ENCODE measurements at regions not wholly inside any gene's neighbourhood (a gene's known extent, or its start where the extent isn't known, plus 50 kb on each side); places are given as distances from the start of the nearest gene placed in this dataset.
A peak's percentile ranks its signal among the peaks of the same experiment; 100 is the strongest.
"Not testable (repeated sequence)": the region's sequence is repeated elsewhere in the genome, so short reads cannot be mapped to it uniquely, and the experiment has no call there.

DNA sequence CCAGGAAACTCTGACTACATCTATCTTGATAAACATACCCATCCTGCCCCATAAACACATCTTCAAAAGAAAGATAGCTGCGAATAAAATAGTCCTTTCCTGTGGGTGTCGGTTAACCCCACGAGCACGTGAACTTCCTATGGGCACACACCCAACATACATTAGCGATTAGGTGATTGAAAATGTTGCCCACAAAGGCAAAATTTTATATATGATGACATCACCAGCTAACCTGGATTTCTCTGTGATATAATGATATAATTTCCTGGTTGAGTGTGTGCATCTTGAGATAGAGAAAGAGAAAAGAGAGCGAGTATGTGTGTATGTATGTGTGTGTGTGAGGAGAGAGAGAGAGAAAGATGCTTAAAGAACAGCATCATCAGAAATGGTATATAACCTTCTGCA lies 296.1 kb downstream of the PTPRC start:
- peak in 2 of 14 donors; percentile 32 to 63 for DNase-seq

DNA sequence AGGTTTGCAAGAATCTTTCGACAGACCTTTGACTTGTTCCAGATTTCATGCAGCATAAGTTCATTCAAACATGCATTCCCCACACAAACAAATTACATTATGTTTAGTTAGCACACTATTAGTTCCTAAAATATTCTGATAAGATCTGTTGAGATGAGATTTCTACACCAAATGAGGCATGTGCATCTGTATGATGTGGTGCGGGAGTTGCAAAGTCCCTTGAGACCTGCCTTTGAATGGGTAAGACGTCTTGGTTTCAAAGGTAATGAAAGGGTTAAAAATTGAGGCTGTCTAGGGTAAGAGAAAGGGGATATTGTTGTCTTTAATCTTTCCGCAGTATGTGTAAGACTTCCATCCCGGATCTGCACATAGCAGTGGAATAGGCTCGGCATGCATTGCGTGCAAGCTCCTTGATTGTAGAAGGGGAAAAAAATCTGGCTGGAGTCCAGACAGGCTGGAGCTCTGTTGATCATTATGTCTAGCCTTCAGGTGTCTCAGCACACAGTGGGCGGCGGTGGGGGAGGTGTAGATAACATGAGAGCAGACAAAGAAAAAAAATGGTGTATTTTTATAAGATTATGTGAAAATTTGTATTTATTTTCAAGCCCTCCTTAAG lies 296.6 kb downstream of the PTPRC start:
- peak in 12 of 14 donors; percentile 10 to 91 (median 38) for DNase-seq

DNA sequence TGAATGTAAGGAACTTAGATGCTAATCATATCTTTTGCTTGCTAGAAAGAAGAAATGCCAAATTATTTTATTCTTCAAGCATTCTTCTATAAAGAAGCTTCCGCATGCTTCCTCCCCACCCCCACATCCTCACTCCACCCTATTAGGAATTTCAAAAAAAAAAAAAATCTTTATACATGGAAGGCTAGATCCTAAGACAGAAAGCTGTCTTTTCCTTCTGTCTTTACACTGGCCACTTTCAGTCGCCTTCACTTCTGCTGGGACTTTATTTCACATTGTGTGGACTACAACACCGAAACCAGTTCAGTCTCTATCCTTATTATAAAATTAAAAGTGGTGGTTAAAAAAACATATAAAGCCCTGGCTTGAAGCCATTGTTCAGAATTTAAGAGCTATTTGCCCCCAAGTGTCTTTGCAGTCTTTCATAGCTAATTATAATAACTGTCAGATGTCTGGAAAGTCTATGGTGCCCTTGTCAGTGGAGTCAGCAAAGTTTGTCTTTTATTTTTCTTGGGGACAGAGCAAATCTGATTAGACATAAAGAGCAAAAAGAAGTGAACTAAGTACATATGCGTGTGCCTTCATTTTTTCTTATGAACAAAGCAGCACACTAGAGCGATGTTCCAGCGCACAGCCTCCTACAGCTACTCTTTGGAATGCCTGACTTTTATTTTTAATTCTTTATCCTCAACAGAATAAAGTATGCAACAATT lies 297.7 kb downstream of the PTPRC start:
- peak in 1 of 14 donors; percentile 69 for DNase-seq

- DNase-seq: peak in 12 of 14 donors; percentile 27 to 94 (median 64)
Observed at GRCh38 chr1:198937231-198938031, 298.6 kb downstream of the PTPRC start.

DNA sequence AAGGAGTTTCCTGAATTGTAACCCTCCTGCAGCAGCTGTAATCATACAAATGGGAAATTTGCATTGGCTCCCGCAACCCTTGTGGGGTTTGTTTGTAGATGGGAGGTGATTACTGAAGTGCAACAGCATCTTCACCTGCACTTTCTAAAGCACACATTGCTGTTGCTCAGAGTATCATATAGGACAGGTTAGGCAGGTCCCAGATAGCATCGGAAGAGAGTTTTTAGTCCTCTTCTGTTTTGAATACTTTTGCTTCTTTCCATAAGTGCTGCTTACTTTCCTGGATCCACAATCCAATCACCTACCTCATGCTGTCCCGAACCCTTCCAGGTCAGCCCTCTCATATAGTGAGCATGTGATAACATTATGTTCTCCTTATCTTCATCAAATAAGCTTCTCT lies 300.4 kb downstream of the PTPRC start:
- DNase-seq: no peak

DNA sequence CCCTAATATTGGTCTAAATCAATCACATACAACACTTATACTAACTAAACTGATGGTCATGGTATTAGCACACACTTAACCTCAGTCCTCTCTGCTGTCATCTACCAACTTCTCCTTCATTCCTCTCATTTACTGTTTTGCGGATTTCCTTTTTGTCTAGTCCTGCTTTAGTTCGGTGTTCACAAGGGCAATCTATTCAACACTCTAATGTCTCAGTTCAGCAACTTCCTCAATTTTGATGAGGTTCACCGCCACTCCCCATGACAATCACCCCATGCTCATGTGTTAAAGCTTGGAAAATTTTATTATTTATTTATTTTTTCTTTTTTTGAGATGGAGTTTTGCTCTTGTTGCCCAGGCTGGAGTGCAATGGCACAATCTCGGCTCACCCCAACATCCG lies 301.1 kb downstream of the PTPRC start:
- no peak for DNase-seq

DNA sequence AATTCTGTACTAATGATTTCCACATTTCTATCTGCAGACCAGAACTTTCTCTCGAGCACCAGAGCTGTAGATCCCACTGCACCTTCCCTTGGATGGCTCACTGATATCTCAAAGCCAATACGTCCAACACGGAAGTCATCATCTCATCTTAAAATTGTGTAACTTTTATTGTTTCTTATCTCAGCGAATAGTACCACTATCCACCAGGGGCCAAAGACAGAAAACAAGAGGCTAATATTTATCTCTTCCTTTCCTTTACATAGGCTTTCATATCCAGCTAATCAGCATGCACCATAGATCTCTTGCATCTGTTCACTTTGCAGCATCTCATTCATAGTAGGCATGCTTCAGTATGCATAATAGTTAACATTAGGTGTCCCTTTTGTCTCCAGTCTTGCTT lies 303.6 kb downstream of the PTPRC start:
- DNase-seq: no peak

DNA sequence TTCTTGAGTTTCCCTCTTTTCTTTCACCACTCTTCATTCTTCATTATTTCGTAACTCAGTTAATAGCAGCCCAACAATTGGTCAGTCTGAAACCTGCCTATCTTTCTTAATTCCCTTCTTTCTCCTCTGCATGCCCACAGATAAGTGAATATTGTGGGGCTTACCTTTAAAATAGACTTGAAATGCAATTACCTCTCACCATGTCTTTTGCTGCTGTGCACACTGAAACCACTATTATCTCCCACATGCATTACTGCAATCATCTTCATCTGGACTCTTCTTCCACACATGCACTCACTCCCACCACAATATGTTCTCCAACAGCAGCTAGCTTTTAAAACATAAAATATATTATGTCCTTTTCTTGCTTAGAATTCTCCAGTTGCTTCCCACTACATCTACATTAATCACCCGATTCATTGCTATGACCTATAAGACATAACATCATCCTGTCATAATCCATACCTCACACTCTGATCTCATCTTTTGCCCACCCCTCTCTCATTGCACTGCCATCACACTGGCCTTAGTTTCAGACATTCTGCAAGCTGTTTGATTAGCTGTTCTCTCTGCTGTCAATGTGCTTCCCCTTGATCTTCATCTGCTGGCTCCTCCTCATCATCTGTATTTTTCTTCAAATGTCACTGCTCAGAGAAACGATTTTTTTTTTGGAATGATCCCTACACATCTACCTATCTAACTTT lies 304.8 kb downstream of the PTPRC start:
- no peak for DNase-seq

DNA sequence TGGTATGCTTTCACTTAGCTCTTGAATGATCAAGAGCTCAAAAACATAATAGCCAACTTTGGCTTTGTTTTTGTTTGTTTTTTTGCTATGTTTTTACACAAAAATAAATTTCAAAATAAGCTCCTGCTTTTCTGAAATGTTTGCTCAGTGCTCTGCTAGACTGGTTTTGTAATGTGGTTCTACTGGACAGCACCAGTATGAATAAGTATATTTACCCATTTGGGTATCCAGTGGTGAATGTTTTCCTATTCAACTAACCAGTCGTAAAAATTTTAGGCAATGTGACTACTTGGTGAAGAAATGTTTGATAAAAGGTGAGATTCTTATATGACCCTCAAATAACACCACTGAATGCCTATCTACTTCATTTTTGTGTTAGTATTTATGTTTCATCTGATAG lies 308.6 kb downstream of the PTPRC start:
- no peak for DNase-seq

DNA sequence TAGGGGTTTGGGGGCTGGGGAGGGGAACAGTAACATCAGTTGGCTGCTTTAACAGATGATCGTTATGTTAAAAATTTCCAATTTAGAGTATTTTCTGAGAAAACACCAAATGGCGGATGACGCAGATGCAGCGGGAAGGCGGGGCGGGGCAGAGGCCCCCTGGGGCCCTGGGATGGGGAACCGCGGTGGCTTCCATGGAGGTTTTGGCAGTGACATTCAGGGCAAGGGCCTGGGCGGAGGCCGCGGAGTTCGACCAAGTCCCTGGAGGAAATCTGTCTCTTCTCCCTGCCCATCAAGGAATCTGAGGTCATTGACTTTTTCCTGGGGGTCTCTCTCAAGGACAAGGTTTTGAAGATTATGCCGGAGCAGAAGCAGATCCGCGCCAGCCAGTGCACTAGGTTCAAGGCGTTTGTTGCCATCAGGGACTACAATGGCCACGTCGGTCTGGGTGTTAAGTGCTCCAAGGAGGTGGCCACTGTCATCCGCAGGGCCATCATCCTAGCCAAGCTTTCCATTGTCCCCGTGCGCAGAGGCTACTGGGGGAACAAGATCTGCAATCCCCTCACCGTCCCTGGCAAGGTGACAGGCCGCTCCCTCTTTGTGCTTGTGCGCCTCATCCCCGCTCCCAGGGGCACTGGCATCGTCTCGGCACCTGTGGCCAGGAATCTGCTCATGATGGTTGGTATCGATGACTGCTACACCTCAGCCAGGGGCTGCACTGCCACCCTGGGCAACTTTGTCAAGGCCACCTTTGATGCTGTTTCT lies 310.2 kb downstream of the PTPRC start:
- DNase-seq: no peak

DNA sequence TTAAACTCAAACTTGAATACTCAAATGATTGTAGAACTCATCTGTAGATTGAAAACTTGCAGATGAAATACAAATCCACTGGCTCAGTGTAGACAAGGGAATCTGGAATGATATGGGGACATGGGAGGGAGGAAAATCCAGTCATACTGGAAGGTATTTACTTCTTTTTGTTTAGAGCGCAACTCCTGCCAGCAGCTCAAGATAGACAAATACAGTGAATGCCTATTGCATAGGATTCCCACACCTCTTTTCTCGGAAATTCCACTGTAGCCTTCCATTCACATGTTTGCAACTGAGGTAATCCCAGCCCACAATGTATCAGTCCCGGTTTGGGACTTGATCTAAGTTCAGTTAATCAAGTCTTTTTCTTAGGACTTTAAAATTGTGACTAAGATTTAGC lies 311.2 kb downstream of the PTPRC start:
- DNase-seq: no peak

DNA sequence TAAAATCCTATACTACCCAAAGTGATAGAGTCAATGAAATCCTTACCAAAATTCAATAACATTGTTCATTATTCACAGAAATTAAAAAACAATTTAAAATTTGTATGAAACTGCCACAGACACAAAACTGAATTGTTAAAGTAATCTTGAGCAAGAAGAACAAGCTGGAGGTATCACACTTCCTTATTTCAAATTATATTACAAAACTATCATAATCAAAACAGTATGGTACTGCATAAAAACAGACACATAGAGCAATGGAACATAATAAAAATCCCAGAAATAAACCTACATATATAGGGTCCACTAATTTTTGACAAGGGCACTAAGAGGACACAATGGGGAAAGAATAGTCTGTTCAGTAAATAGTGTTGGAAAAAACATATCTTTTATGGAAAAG lies 316.2 kb downstream of the PTPRC start:
- no peak for DNase-seq

GRCh38 chr1:198957044-198957443 lies 318.2 kb downstream of the PTPRC start:
- no peak for DNase-seq

DNA sequence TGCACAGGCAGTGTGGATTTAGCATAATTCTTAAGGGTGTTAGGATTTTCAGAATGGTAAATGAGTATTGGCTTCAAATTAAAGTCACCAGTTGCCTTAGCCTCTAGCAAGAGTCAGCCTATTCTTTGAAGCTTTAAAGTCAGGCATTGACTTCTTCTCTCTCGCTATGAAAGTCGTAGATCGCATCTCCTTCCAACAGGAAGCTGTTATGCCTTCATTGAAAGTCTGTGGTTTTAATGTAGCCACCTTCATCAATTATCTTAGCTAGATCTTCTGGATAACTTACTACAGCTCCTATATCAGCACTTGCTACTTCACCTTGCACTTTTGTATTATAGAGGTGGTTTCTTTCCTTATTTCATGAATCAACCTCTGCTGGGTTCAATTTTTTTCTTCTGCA lies 320.2 kb downstream of the PTPRC start:
- no peak for DNase-seq

DNA sequence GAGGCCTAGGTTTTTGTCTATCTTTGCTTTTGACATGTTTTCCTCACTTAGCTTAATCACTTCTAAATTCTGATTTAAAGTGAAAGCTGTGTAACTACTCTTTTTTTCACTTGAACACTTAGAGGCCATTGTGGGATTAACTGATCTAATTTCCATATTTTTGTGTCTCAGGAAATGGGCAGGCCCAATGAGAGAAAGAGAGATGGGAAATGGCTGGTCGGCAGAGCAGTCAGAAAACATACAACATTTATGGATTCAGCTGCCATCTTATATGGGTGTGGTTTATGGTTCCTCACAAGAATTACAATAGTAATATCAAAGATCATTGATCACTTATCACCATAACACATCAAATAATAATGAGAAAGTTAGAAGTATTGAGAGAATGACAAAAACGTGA lies 320.8 kb downstream of the PTPRC start:
- DNase-seq: no peak

DNA sequence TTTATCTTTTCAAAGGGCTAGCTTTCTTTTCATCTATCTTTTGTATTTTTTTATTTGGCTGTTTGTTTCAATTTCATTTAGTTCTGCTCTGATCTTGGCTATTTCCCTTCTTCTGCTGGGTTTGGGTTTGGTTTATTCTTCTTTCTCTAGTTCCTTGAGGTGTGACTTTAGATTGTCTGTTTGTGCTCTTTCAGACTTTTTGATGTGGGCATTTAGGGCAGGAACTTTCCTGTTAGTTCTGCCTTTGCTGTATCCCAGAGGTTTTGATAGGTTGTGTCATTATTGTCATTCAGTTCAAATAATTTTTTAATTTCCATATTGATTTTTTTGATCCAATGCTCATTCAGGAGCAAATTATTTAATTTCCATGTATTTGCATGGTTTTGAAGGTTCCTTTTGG lies 325.0 kb downstream of the PTPRC start:
- not testable (repeated sequence) for DNase-seq

GRCh38 chr1:198966519-198966918 lies 327.7 kb downstream of the PTPRC start:
- no peak for DNase-seq

- DNase-seq: no peak
Observed at GRCh38 chr1:198967566-198967965, 328.7 kb downstream of the PTPRC start.

DNA sequence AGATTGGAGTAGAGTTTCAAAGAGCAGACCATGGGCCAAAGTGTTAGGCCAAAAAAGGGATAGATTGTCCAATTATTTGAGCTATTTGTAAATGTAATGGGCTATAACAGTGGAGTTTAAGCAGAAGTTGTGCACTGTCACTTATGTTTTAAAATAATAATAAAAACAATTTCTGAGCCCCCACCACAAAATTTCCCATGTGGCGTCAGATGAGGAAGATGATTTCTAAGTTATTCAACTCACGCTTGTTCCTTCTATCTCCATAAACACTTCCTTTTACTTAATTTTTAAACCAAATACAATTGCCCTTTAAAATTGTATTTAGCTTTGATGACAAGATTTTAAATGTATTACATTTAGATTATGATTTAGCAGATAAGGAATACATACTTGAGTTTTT lies 330.0 kb downstream of the PTPRC start:
- DNase-seq: no peak

DNA sequence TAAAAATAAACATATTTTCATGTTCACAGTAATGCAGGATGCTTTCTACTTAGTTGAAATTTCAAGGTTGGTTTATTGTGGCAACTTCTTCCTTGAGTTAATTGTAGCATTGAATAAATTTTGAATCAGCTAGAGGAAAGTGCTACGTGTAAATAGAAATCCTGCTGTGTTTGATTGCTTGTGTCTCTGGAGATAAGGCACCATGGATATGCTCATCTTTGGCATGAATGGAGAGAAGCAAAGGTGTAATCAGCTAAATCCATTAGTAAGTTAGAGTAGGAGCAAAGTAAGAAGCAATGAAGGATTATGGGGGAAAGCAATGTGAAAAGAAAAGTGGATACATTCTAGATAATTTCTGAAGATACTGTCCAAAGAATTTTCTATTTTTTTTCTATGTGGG lies 331.1 kb downstream of the PTPRC start:
- DNase-seq: no peak

GRCh38 chr1:198970916-198971315 lies 332.1 kb downstream of the PTPRC start:
- no peak for DNase-seq

GRCh38 chr1:198977909-198978308 lies 339.1 kb downstream of the PTPRC start:
- no peak for DNase-seq

Measured in C1 segment of cervical spinal cord (tissue), 14 donors.